PC-3 (cell line): ENCODE measurements at regions not wholly inside any gene's neighbourhood (a gene's known extent, or its start where the extent isn't known, plus 50 kb on each side); places are given as distances from the start of the nearest gene placed in this dataset.

Experiments used
- ATAC-seq: fragments of 200-7000 bp; cut with Tn5 transposase; 2 replicates; pipeline ENCODE4 v1.9.1; 2020; ENCODE audit warnings: mild to moderate bottlenecking, moderate library complexity
- BruUV-seq: library from RNA; stranded (reverse); fragments of 400-500 nt; replicated peaks from 2 replicates; lab custom pipeline; 2021; lab: Mats Ljungman, UMichigan
- CTCF ChIA-PET: fragments of 300-600 bp; sonication (Branson Sonifier 250); formaldehyde crosslinking; loops from one replicate; lab custom pipeline; 2022; ENCODE audit warnings: antibody characterized with exemption; lab: Charles Lee
- POLR2A ChIA-PET: fragments of 300-600 bp; sonication (Branson Sonifier 250); formaldehyde crosslinking; loops from one replicate; lab custom pipeline; 2022; ENCODE audit warnings: antibody characterized with exemption; ENCODE audit not compliant: unreplicated experiment; lab: Charles Lee
- DNase-seq: peaks from one replicate; pipeline ENCODE4 v3.0.0-alpha.2; 2015
- H2AFZ ChIP-seq: fragments of 300-600 bp; sonication (generic); 2 replicates; pipeline ENCODE4 v1.6.0; 2016; ENCODE audit warnings: antibody characterized with exemption, low read length
- H3F3A ChIP-seq: fragments of 300-600 bp; sonication (generic); one replicate; pipeline ENCODE4 v1.6.0; 2017; ENCODE audit warnings: antibody characterized with exemption, low read length, control low read depth, mild to moderate bottlenecking; ENCODE audit not compliant: unreplicated experiment
- H3K27ac ChIP-seq: fragments of 300-600 bp; sonication (generic); 2 replicates; pipeline ENCODE4 v1.5.1; 2016; ENCODE audit warnings: mild to moderate bottlenecking, low read length
- H3K27me3 ChIP-seq: fragments of 300-600 bp; sonication (generic); 2 replicates; pipeline ENCODE4 v1.6.1; 2016; ENCODE audit warnings: low read length, mixed read lengths
- H3K36me3 ChIP-seq: fragments of 300-600 bp; sonication (generic); 2 replicates; pipeline ENCODE4 v1.6.1; 2016; ENCODE audit warnings: low read depth, mixed run types, low read length, mixed read lengths
- H3K4me1 ChIP-seq: fragments of 300-600 bp; sonication (generic); 2 replicates; pipeline ENCODE4 v1.5.1; 2016; ENCODE audit warnings: low read length; ENCODE audit not compliant: insufficient read depth
- H3K4me2 ChIP-seq: fragments of 300-600 bp; sonication (generic); 2 replicates; pipeline ENCODE4 v1.6.0; 2016; ENCODE audit warnings: low read length
- H3K4me3 ChIP-seq: fragments of 300-600 bp; sonication (generic); 2 replicates; pipeline ENCODE4 v1.5.1; 2016; ENCODE audit warnings: mild to moderate bottlenecking, low read length, mixed read lengths
- H3K79me2 ChIP-seq: fragments of 300-600 bp; sonication (generic); 2 replicates; pipeline ENCODE4 v1.6.1; 2017; ENCODE audit warnings: low read length, mixed read lengths
- H3K9ac ChIP-seq: fragments of 300-600 bp; sonication (generic); 2 replicates; pipeline ENCODE4 v1.6.0; 2016; ENCODE audit warnings: mild to moderate bottlenecking, low read length
- H3K9me2 ChIP-seq: fragments of 300-600 bp; sonication (generic); replicated peaks from 2 replicates; pipeline ENCODE4 v1.6.1; 2016; ENCODE audit warnings: mixed run types, low read length, mixed read lengths
- H3K9me3 ChIP-seq: fragments of 300-600 bp; sonication (generic); 2 replicates; pipeline ENCODE4 v1.6.1; 2016; ENCODE audit warnings: low read length, mixed read lengths
- H4K20me1 ChIP-seq: fragments of 300-600 bp; sonication (generic); 2 replicates; pipeline ENCODE4 v1.6.1; 2016; ENCODE audit warnings: low read length, mixed read lengths
- CTCF ChIP-seq: fragments of 300-600 bp; sonication (generic); conservative IDR thresholded peaks from 2 replicates; pipeline ENCODE4 v1.5.1; 2017; ENCODE audit warnings: antibody characterized with exemption, low read depth, mild to moderate bottlenecking, low read length
- EZH2 ChIP-seq: fragments of 300-600 bp; sonication (generic); IDR thresholded peaks from one replicate; pipeline ENCODE4 v1.6.1; 2017; ENCODE audit warnings: antibody characterized with exemption, mild to moderate bottlenecking, low read length; ENCODE audit not compliant: unreplicated experiment
- EZH2phosphoT487 ChIP-seq: fragments of 300-600 bp; sonication (generic); IDR thresholded peaks from 2 replicates; pipeline ENCODE4 v1.6.1; 2018; ENCODE audit warnings: mild to moderate bottlenecking, antibody characterized with exemption, low read length, borderline replicate concordance
- intact Hi-C: fragments of 100-400 bp; cut with micrococcal nuclease; formaldehyde crosslinking; loops from 2 replicates; pipeline ENCODE4 v1.9.0; 2023

GRCh38 chr1:209493559-209493958, 90.0 kb upstream of the CAMK1G start:
- CTCF ChIA-PET: no interaction called here
- POLR2A ChIA-PET: no interaction called here

GRCh38 chr1:209497729-209498128, 85.8 kb upstream of the CAMK1G start:
- ATAC-seq: no peak

More at GRCh38 chr1:209493559-209493958, 90.0 kb upstream of the CAMK1G start:
- TF ChIP-seq EZH2 (no peak), EZH2phosphoT487 (no peak), CTCF (no peak)
- Histone ChIP-seq H3K9ac (no peak overlapping the region), H3K27ac (no peak overlapping the region), H3K27me3 (no peaks in the 10 kb centered on the region), H3K4me2 (peak overlapping the region; percentile 10), H2AFZ (no peak overlapping the region), H3K4me1 (peaks cover 4% of the 10 kb centered on the region; the same call in 1 of the 2 replicates), H3K4me3 (no peak overlapping the region), H3K9me2 (no peaks in the 10 kb centered on the region), H3F3A (no peaks in the 10 kb centered on the region), H4K20me1 (no peaks in the 10 kb centered on the region), H3K36me3 (no peaks in the 10 kb centered on the region), H3K79me2 (no peaks in the 10 kb centered on the region), H3K9me3 (peaks cover 8% of the 10 kb centered on the region; the same call in 1 of the 2 replicates)
- no peak for ATAC-seq
- intact Hi-C loops: loop anchor here (5.0 kb wide), 2 partner anchors 56 to 841 kb away; no protein-coding TSS in a partner anchor
- no TSS peak for BruUV-seq
- no peak for DNase-seq

More at GRCh38 chr1:209497729-209498128, 85.8 kb upstream of the CAMK1G start:
- Histone ChIP-seq H3K9me2 (no peaks in the 10 kb centered on the region), H3K79me2 (no peaks in the 10 kb centered on the region), H3F3A (no peaks in the 10 kb centered on the region), H2AFZ (no peak overlapping the region), H3K27ac (no peak overlapping the region), H3K27me3 (no peaks in the 10 kb centered on the region), H3K36me3 (no peaks in the 10 kb centered on the region), H3K9me3 (peaks cover 8% of the 10 kb centered on the region; the same call in 1 of the 2 replicates), H4K20me1 (no peaks in the 10 kb centered on the region), H3K4me3 (no peak overlapping the region), H3K4me2 (no peak overlapping the region), H3K9ac (no peak overlapping the region), H3K4me1 (no peaks in the 10 kb centered on the region)
- intact Hi-C loops: no loop called here
- DNase-seq: no peak
- ChIA-PET POLR2A (no interaction called here), CTCF (no interaction called here)
- no TSS peak for BruUV-seq
- TF ChIP-seq EZH2phosphoT487: no peak
- TF ChIP-seq EZH2: no peak
- TF ChIP-seq CTCF: no peak
